GM10248 (cell line): ENCODE measurements at regions not wholly inside any gene's neighbourhood (a gene's known extent, or its start where the extent isn't known, plus 50 kb on each side); places are given as distances from the start of the nearest gene placed in this dataset.

Experiments
- CTCF ChIA-PET: fragments of 300-600 bp; sonication (Branson Sonifier 250); formaldehyde crosslinking; extraction: SDS; loops from one replicate; lab custom pipeline; 2021; ENCODE audit warnings: antibody characterized with exemption; lab: Yijun Ruan, JAX
- POLR2A ChIA-PET: fragments of 350-650 bp; sonication (Branson Sonifier 250); formaldehyde crosslinking; extraction: SDS; loops from one replicate; lab custom pipeline; 2020; ENCODE audit warnings: antibody characterized with exemption; lab: Yijun Ruan, JAX
- DNase-seq: peaks from one replicate; pipeline ENCODE4 v3.0.0; 2012; ENCODE audit errors: extremely low spot score
- CTCF ChIP-seq: IDR thresholded peaks from 2 replicates; pipeline ENCODE4 v1.5.1; 2012; ENCODE audit warnings: mild to moderate bottlenecking, low read depth; ENCODE audit errors: extremely low read depth, missing control alignments, control extremely low read depth

- no peak for DNase-seq
- TF ChIP-seq CTCF = no peak
- ChIA-PET CTCF (interaction anchor here (1.3 kb wide), 1 partner anchor 9 kb away, joined by 4 read pairs; no protein-coding TSS in a partner anchor), POLR2A (no interaction called here)
Measured at GRCh38 chr18:43442131-43442530, 164.8 kb upstream of the SYT4 start.

GRCh38 chr18:43442571-43442970, 165.3 kb upstream of the SYT4 start:
- ChIA-PET POLR2A (no interaction called here), CTCF (interaction anchor here (1.3 kb wide), 1 partner anchor 9 kb away, joined by 4 read pairs; no protein-coding TSS in a partner anchor)
- no peak for DNase-seq
- TF ChIP-seq CTCF = no peak

GRCh38 chr18:43465483-43465882, 188.2 kb upstream of the SYT4 start:
- TF ChIP-seq CTCF = no peak
- no peak for DNase-seq

GRCh38 chr18:43471873-43472272, 194.6 kb upstream of the SYT4 start:
- ChIA-PET POLR2A (no interaction called here), CTCF (interaction anchor here (1.5 kb wide), 1 partner anchor 9 kb away, joined by 3 read pairs; no protein-coding TSS in a partner anchor)
- TF ChIP-seq CTCF = no peak
- DNase-seq = no peak

More at GRCh38 chr18:43465483-43465882, 188.2 kb upstream of the SYT4 start:
- CTCF ChIA-PET = no interaction called here
- POLR2A ChIA-PET = no interaction called here

GRCh38 chr18:43481069-43481468, 203.8 kb upstream of the SYT4 start:
- ChIA-PET CTCF (interaction anchor here (1.0 kb wide), 1 partner anchor 9 kb away, joined by 3 read pairs; no protein-coding TSS in a partner anchor), POLR2A (no interaction called here)
- DNase-seq = no peak
- no peak for TF ChIP-seq CTCF

- no peak for DNase-seq
- POLR2A ChIA-PET = no interaction called here
- CTCF ChIA-PET = no interaction called here
- TF ChIP-seq CTCF = no peak
Measured at GRCh38 chr18:43482136-43482535, 204.8 kb upstream of the SYT4 start.
